Activated CD4-positive, alpha-beta T cell treated with anti-CD3 and anti-CD28 coated beads, Interleukin-2, amount 50 U/mL, for 16 hours (primary cell): ENCODE measurements at regions not wholly inside any gene's neighbourhood (a gene's known extent, or its start where the extent isn't known, plus 50 kb on each side); places are given as distances from the start of the nearest gene placed in this dataset.
"Not testable (repeated sequence)": the region's sequence is repeated elsewhere in the genome, so short reads cannot be mapped to it uniquely, and the experiment has no call there.

Experiments used
- DNase-seq: peaks from one replicate; pipeline ENCODE4 v3.0.0-alpha.2; 2020

GRCh38 chr1:214143006-214143992 lies 137.7 kb upstream of the SMYD2 start:
- DNase-seq = no peak

- not testable (repeated sequence) for DNase-seq
These were observed 136.4 kb upstream of the SMYD2 start for GRCh38 chr1:214144521-214144920.

GRCh38 chr1:214146523-214146922 lies 134.4 kb upstream of the SMYD2 start:
- DNase-seq = no peak

GRCh38 chr1:214154596-214155292 lies 126.2 kb upstream of the SMYD2 start:
- no peak for DNase-seq

- DNase-seq = no peak
These were observed 124.9 kb upstream of the SMYD2 start for GRCh38 chr1:214155987-214156625.

DNA sequence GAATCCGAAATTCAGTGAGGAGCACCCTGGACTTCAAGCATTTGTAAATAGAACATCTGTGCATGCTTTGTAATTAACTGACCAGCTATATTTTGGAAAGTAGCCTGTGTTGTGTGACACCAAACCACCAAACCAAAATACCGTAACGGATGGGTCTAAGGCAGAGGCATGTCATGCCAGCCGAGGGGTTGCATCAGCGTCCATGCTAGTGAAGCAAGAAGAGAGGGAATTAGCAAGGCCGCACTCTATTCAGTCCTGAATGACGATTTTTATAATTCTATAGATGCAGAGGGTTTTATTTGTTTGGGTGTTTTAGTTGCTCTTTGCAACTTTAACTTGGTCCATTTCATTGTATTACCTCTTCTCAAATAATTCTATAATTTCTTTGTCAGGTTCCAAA lies 116.8 kb upstream of the SMYD2 start:
- DNase-seq = no peak

DNA sequence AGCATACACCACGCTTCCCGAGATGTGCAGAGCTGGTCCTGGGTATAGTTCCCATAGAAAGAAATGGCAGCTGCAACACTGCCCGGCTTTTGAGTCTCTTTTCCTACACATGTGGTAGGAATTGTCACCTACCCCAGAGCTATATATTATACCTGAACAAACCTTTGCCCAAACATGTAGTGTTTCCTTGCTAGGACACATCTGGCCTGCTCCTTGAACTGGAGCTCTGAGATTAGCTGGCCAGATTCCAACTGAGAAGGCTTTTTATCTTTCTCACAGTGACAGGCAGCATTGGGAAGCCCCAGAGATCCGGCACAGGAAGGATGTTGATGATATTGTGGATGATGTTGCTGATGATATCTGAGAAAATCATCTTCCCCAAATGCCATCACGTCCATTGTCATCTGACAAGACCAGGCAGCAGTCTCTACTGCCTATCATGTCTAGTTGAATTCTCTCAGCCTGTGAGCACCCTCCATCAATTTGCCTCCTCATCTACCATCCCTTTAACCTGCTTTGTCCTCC lies 115.0 kb upstream of the SMYD2 start:
- no peak for DNase-seq

- DNase-seq = no peak
These were observed 106.3 kb upstream of the SMYD2 start for GRCh38 chr1:214174508-214175199.

DNA sequence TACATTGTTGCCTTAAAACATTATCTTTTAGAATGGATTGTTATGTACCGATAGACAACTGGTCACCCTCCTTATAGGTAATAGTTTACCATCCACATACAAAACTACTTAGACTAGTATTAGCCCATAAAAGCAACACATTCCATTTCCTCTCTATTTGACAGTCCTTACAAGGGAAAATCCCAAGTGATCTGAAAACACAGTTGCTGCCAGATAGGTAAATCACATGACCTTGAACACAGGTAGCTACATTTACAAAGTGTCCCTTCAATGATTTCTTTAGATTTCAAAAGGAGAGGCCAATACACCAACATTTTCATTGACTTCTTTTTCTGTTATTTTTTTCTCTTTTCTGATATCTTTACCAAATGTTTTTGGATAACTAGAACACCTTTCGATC lies 102.9 kb upstream of the SMYD2 start:
- no peak for DNase-seq

GRCh38 chr1:214184992-214185391 lies 96.0 kb upstream of the SMYD2 start:
- no peak for DNase-seq

DNA sequence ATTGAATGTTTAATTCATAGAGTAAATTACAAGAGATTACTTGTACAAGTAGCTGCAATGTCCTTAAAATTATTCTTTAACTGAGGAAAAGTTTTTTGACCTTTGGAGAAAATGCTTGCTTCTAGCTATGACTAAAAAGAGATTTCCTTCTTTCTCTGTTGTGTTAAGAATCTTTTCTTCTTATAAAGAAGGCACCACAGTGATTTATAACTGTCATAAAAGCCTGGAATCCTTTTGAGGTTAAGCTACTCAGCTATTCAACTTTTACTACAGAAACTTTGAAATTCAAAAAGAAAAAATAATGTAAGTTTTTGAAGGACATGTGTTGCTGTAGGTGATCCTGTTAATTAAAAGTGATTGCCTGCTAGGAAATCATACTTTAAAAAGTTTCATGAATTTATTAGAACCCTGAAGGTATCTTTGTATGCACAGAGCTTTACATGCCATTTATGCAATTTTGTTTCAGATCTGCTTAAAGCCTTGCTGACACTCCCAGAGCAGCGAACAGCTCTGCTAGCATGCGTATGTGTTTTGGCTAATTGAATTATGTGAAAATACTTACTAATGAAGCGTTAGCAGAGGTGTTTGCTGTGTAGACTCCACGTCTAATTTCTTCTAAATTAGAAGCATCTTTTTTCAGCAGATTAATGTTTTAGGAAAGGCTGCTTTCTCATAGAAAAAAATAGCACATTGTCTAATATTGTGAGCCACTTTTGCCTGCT lies 94.7 kb upstream of the SMYD2 start:
- DNase-seq = no peak

DNA sequence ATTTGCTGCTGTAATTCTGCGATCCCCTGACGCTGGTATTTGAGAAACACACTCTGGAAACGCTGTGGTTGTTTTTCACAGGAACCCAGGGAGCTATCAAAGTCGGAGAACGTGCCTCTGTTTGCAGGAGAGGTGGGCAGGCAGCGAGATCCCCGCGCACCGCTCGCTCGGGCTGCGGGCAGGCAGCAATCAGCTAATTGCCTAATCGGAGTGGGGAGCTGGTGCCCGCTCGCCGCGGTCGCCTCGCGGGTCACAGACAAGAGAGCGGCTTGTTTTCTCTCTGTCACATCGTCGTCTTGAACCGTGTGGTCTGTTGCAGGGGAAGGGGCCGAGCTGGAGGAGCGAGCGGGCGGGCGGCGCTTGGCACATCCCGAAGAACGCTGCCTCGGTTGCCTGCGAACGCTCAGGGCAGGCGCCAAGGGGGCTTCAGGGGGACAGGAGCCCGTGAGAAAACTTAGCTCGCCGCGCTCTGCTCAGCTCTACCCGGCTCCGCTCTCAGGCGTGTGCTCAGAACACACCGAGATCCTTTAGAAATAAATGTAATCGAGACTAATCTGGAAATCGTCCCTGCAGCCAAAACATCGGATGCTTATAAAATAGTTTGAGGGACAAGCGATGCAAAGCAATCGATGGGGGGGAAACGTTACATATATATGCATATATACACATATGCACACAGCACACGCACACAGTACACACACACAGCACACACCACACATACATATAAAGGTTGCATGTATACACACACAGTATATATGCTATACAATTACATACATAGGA lies 93.6 kb upstream of the SMYD2 start:
- no peak for DNase-seq

- no peak for DNase-seq
These were observed 93.0 kb upstream of the SMYD2 start for GRCh38 chr1:214187933-214188332.

DNA sequence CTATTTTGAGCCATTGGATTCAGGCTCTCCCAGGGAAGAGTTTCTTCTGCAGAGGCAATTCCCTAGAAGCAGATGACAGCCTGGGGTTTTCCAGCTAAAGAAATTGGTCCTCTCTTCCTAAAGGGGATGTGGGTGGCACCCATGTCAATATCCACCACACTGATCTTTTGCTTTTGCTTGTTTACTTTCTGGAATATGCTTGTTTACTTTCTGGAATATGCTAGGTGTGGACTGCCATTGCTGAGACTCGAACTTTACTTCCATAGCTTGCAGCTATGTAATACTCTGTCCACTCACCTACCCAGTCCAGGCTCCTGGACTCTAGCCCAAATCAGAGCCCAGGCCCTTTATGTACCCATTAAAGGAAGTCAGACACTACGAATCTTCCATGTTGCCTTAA lies 92.1 kb upstream of the SMYD2 start:
- DNase-seq = no peak

DNA sequence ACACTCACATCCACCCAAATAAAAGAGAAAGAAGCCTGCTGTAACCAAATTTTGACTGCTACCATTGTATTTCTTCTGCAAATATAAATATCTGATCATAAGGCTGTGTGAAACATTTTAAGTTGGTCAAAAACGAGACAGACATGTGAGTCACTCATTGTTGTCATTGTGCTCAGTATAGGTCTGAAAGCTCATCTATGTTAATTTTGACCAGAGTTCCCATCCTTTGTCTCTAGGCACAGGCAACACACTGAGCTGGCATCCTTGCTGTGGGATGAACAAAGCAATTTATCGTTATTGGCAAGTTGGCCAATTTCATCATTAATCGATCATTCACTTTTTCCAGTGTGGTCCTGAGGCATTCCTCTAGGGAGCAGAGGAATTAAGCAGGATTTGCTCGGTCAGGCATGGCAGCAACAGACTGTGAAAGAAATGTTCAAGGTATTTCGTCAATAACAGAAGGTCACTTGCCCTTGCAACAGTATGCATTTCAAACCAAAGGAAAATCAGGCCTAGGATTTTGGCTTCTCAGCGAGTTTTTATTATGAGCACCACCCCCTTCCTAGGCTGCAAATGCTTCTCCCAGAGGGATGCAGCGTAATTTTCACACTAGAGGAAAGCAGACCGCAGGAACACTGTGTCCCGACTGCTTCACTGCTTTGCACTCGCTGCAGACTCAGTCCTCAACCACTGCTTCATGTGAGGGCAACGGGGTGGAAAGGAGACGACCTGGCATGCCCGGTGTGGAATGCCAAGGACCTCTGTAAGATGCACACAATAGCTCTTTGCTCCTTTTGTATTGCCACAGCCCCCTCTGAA lies 87.9 kb upstream of the SMYD2 start:
- no peak for DNase-seq

DNA sequence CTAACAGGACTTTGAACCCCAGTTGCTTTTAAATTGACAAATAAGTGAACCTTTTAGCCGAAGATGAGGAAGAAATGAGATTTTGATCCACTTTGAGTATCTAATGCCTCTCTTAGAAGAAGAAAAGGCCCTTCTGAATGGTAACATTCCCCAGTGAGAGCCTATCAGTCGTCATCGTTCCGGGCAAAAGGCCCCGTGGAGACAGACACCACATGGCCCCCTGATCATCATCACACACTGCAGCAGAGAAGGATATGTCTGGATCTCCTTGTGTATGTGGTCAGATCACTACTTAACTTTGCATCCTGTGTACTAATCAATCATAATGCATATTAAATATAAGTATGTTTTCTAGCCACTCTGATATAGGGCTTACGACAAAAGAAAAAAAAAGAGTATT lies 87.3 kb upstream of the SMYD2 start:
- DNase-seq = no peak

GRCh38 chr1:214198571-214198970 lies 82.4 kb upstream of the SMYD2 start:
- DNase-seq = no peak

DNA sequence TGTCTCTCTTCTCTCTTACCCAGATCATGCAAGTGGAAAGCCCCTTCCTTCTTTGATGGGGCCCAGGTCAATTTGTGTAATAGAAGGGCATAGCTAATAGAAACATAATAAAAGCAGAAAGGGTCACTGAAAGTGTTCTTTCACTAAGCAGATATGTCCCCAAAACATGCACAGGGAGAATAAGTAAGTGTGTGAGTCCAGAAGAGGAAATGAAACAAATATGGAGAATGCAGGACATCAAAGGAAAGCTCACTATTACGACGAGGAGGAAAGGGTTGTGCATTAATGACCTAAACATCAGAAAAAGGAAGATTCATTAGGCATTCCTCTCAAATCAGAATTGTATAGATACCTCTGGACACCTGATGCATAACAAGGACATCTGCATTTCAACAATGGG lies 81.4 kb upstream of the SMYD2 start:
- DNase-seq = no peak

- no peak for DNase-seq
These were observed 78.0 kb upstream of the SMYD2 start for GRCh38 chr1:214202992-214203391.

GRCh38 chr1:214205053-214205452 lies 75.9 kb upstream of the SMYD2 start:
- no peak for DNase-seq
